Ovary (tissue), 3 donors: ENCODE measurements at regions not wholly inside any gene's neighbourhood (a gene's known extent, or its start where the extent isn't known, plus 50 kb on each side); places are given as distances from the start of the nearest gene placed in this dataset.

ENCODE experiments used
- EP300 ChIP-seq: sonication (generic); formaldehyde crosslinking; IDR thresholded peaks from one replicate; pipeline ENCODE4 v1.6.1; 2017; ENCODE audit warnings: antibody characterized with exemption
- POLR2A ChIP-seq: fragments of 450-650 bp; IDR thresholded peaks from one replicate; pipeline ENCODE4 v1.6.1; 2017; ENCODE audit warnings: antibody characterized with exemption, mild to moderate bottlenecking, moderate library complexity
- TF ChIP-seq, protein P1 (sequence below), 3 donors: fragments of 450-650 bp in 2 of 3; fragments of 200-600 bp in 1 of 3; IDR thresholded peaks; one replicate each; pipeline versions ENCODE4 v1.5.1 to v1.8.0; 2016 to 2022; ENCODE audit warnings: antibody characterized with exemption in 3 of 3, mild to moderate bottlenecking in 1 of 3
- donor health status: DM: no; HTN: no; CAD: no.

DNA sequence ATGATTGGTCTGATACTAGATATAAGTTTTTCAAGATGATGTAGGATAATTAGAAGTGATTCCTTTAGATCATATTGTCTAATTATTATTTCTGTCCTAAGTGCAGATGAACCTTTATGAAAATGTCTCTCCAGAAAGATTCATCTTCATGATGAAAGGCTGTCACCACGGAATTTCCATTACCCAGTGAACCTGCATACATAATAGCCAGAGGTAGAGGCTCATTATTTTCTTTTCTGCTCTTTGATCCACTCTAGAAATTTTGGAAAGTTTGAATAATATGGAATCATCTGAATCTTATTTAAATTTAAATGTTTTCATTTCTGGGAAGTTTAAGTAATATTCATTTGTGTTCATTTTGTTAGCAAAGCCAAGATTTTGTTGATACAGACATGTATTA lies 137.1 kb upstream of the ATP2B1 start:
- TF ChIP-seq, protein P1, sequence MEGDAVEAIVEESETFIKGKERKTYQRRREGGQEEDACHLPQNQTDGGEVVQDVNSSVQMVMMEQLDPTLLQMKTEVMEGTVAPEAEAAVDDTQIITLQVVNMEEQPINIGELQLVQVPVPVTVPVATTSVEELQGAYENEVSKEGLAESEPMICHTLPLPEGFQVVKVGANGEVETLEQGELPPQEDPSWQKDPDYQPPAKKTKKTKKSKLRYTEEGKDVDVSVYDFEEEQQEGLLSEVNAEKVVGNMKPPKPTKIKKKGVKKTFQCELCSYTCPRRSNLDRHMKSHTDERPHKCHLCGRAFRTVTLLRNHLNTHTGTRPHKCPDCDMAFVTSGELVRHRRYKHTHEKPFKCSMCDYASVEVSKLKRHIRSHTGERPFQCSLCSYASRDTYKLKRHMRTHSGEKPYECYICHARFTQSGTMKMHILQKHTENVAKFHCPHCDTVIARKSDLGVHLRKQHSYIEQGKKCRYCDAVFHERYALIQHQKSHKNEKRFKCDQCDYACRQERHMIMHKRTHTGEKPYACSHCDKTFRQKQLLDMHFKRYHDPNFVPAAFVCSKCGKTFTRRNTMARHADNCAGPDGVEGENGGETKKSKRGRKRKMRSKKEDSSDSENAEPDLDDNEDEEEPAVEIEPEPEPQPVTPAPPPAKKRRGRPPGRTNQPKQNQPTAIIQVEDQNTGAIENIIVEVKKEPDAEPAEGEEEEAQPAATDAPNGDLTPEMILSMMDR (IDR thresholded peaks at IDR 0.05): no peak
- TF ChIP-seq POLR2A (no peak), EP300 (no peak)
